Choroid plexus epithelial cell (primary cell): ENCODE measurements at regions not wholly inside any gene's neighbourhood (a gene's known extent, or its start where the extent isn't known, plus 50 kb on each side); places are given as distances from the start of the nearest gene placed in this dataset.
"Not testable (repeated sequence)": the region's sequence is repeated elsewhere in the genome, so short reads cannot be mapped to it uniquely, and the experiment has no call there.

Experiments
- DNase-seq: peaks from one replicate; pipeline ENCODE4 v3.0.0-alpha.2; 2010; ENCODE audit warnings: low read depth
- H3K4me3 ChIP-seq: 2 replicates; pipeline ENCODE4 v1.5.1; 2011; ENCODE audit warnings: low read depth, mild to moderate bottlenecking, control low read depth, low read length, moderate library complexity
- CTCF ChIP-seq: conservative IDR thresholded peaks from 2 replicates; pipeline ENCODE4 v1.5.1; 2011; ENCODE audit warnings: low read depth, mild to moderate bottlenecking, control low read depth, inconsistent platforms, low read length, moderate library complexity

GRCh38 chr10:131838966-131839742, 61.7 kb upstream of the PPP2R2D start:
- no peak for TF ChIP-seq CTCF
- no peak overlapping the region for H3K4me3 ChIP-seq
- DNase-seq = no peak

GRCh38 chr10:131839880-131840787, 60.7 kb upstream of the PPP2R2D start:
- DNase-seq = peak; percentile 5
- H3K4me3 ChIP-seq = not testable (repeated sequence)
- peak; percentile 17 for TF ChIP-seq CTCF

- no peak for TF ChIP-seq CTCF
- DNase-seq = no peak
- H3K4me3 ChIP-seq = no peak overlapping the region
These were observed 60.1 kb upstream of the PPP2R2D start for GRCh38 chr10:131840788-131841118.

- DNase-seq = no peak
- TF ChIP-seq CTCF = no peak
- H3K4me3 ChIP-seq = no peak overlapping the region
These were observed 59.6 kb upstream of the PPP2R2D start for GRCh38 chr10:131841131-131841660.

GRCh38 chr10:131841661-131842139, 59.1 kb upstream of the PPP2R2D start:
- TF ChIP-seq CTCF = no peak
- no peak for DNase-seq
- no peak overlapping the region for H3K4me3 ChIP-seq

- TF ChIP-seq CTCF = no peak
- H3K4me3 ChIP-seq = no peak overlapping the region
- no peak for DNase-seq
These were observed 58.3 kb upstream of the PPP2R2D start for GRCh38 chr10:131842351-131843088.
